HAP-1 (cell line): ENCODE measurements at regions not wholly inside any gene's neighbourhood (a gene's known extent, or its start where the extent isn't known, plus 50 kb on each side); places are given as distances from the start of the nearest gene placed in this dataset.
"Not testable (repeated sequence)": the region's sequence is repeated elsewhere in the genome, so short reads cannot be mapped to it uniquely, and the experiment has no call there.

ENCODE experiments used
- DNase-seq, 2 experiments: peaks; one replicate each; pipeline ENCODE4 v3.0.0-alpha.2; 2016 to 2020; ENCODE audit warnings: low spot score in 2 of 2
- H3K27me3 ChIP-seq: fragments of 250-450 bp; sonication (Bioruptor Pico); 2 replicates; pipeline ENCODE4 v1.5.1; 2020; ENCODE audit warnings: low read depth, mild to moderate bottlenecking, moderate library complexity
- H3K36me3 ChIP-seq: fragments of 250-450 bp; sonication (Bioruptor Pico); replicated peaks from 2 replicates; pipeline ENCODE4 v1.5.1; 2020; ENCODE audit warnings: mild to moderate bottlenecking
- H3K4me1 ChIP-seq: fragments of 250-450 bp; sonication (Bioruptor Pico); 2 replicates; pipeline ENCODE4 v1.5.1; 2020; ENCODE audit warnings: mild to moderate bottlenecking
- H3K4me3 ChIP-seq: fragments of 250-450 bp; sonication (Bioruptor Pico); 2 replicates; pipeline ENCODE4 v1.5.1; 2020; ENCODE audit warnings: mild to moderate bottlenecking, moderate library complexity
- H3K9me3 ChIP-seq: fragments of 250-450 bp; sonication (Bioruptor Pico); 2 replicates; pipeline ENCODE4 v1.5.1; 2020; ENCODE audit warnings: mild to moderate bottlenecking, moderate library complexity
- in situ Hi-C: fragments of 300-500 bp; cut with MboI; formaldehyde crosslinking; loops from 3 replicates; pipeline ENCODE4 v1.14.3; 2020; ENCODE audit warnings: low sequenced_read_pairs, inconsistent platforms, mixed read lengths

DNA sequence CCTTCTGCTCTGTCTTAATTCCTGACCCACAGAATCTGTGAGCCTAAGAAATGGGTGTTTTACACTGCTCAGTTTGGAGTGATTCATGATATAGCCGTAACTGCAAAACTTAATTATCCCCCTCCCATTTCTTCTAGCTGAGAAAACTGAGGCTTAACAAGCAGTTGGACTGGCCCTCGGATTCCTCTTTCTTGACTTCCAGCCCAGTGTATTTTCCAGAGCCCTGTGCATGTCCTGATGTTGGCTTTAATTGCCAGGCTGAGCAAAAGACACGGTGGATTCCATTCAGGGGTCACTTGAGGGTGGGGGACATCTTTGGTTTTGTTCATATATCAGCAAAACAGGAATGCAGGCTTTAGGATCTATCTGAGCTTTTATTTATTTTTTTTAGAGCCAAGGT lies 489.8 kb downstream of the TYW1 start:
- Histone ChIP-seq H3K36me3 (no peaks in the 10 kb centered on the region), H3K4me3 (no peak overlapping the region), H3K4me1 (no peaks in the 10 kb centered on the region), H3K9me3 (no peaks in the 10 kb centered on the region), H3K27me3 (peaks cover 4% of the 10 kb centered on the region; the same call in 1 of the 2 replicates)
- in situ Hi-C loops: no loop called here
- no peak for DNase-seq

DNA sequence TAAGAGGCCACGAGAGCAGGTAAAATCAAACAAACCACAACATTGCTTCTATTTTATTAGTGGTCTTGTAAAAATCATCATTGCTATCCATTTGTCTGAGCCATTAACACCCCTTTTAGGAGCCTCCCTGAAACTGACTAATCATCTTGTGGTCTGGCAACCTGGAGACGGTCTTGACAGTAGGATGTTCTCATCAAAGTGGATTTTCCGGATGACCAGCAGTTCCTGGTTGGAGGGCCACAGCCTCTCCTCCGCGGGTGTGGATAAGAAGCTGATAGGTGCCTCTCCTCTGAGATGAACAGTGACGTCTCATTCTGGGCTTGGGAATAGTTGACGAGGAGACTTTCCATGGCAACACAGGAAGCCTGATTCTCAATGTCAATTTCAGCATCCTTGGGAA lies 490.7 kb downstream of the TYW1 start:
- in situ Hi-C loops: no loop called here
- no peaks in the 10 kb centered on the region for H3K4me1 ChIP-seq
- no peaks in the 10 kb centered on the region for H3K36me3 ChIP-seq
- peaks cover 4% of the 10 kb centered on the region; the same call in 1 of the 2 replicates for H3K27me3 ChIP-seq
- H3K9me3 ChIP-seq: no peaks in the 10 kb centered on the region
- no peak overlapping the region for H3K4me3 ChIP-seq
- DNase-seq: no peak

- Histone ChIP-seq H3K9me3 (no peaks in the 10 kb centered on the region), H3K4me3 (no peak overlapping the region), H3K36me3 (no peaks in the 10 kb centered on the region), H3K4me1 (no peaks in the 10 kb centered on the region), H3K27me3 (peaks cover 4% of the 10 kb centered on the region; the same call in 1 of the 2 replicates)
- in situ Hi-C loops: no loop called here
- DNase-seq: no peak
Measured at GRCh38 chr7:67489881-67490280, 493.2 kb downstream of the TYW1 start.

GRCh38 chr7:67493366-67493765 lies 496.7 kb downstream of the TYW1 start:
- Histone ChIP-seq H3K27me3 (peaks cover under 1% of the 10 kb centered on the region; the same call in 1 of the 2 replicates), H3K4me3 (no peak overlapping the region), H3K4me1 (no peaks in the 10 kb centered on the region), H3K9me3 (no peaks in the 10 kb centered on the region), H3K36me3 (no peaks in the 10 kb centered on the region)
- in situ Hi-C loops: no loop called here
- no peak for DNase-seq

- no peaks in the 10 kb centered on the region for H3K36me3 ChIP-seq
- H3K4me3 ChIP-seq: no peak overlapping the region
- H3K9me3 ChIP-seq: no peaks in the 10 kb centered on the region
- in situ Hi-C loops: no loop called here
- no peaks in the 10 kb centered on the region for H3K27me3 ChIP-seq
- no peaks in the 10 kb centered on the region for H3K4me1 ChIP-seq
- DNase-seq: no peak
Measured at GRCh38 chr7:67496589-67496988, 500.0 kb downstream of the TYW1 start.

- not testable (repeated sequence) for H3K27me3 ChIP-seq
Measured at GRCh38 chr7:67497914-67498313, 501.3 kb downstream of the TYW1 start.

GRCh38 chr7:67502929-67503328 lies 506.3 kb downstream of the TYW1 start:
- no peaks in the 10 kb centered on the region for H3K9me3 ChIP-seq
- in situ Hi-C loops: no loop called here
- H3K27me3 ChIP-seq: no peaks in the 10 kb centered on the region
- H3K4me1 ChIP-seq: no peaks in the 10 kb centered on the region
- no peaks in the 10 kb centered on the region for H3K36me3 ChIP-seq
- DNase-seq: no peak
- H3K4me3 ChIP-seq: no peak overlapping the region

More at GRCh38 chr7:67497914-67498313, 501.3 kb downstream of the TYW1 start:
- DNase-seq, H3K9me3 ChIP-seq, H3K4me1 ChIP-seq, H3K4me3 ChIP-seq, in situ Hi-C loops, H3K36me3 ChIP-seq: not testable (repeated sequence)

- H3K36me3 ChIP-seq: no peaks in the 10 kb centered on the region
- no peaks in the 10 kb centered on the region for H3K27me3 ChIP-seq
- no peaks in the 10 kb centered on the region for H3K4me1 ChIP-seq
- DNase-seq: no peak
- in situ Hi-C loops: no loop called here
- H3K9me3 ChIP-seq: no peaks in the 10 kb centered on the region
- no peak overlapping the region for H3K4me3 ChIP-seq
Measured at GRCh38 chr7:67505449-67505848, 508.8 kb downstream of the TYW1 start.

GRCh38 chr7:67512481-67512880 lies 515.8 kb downstream of the TYW1 start:
- no peaks in the 10 kb centered on the region for H3K9me3 ChIP-seq
- no peak for DNase-seq
- in situ Hi-C loops: no loop called here

DNA sequence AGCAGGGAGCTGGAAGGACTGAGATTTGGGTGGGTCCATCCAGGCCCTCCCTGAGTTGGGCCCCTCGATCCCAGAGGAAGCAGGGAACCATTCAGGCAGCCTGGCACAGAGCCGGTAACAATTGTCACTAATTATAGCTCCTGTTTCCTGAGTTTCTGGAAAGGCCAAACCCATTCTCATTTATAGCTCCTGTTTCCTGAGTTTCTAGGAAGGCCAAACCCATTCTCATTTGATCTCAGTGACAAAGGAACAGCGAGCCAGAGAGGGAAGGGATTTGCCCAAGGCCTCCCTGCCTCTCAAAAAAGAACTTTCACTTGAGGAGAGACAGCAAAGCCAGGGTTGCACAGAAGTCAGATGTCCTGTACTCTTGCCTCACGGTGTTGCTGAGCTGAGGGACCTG lies 521.9 kb downstream of the TYW1 start:
- no peak for DNase-seq

More at GRCh38 chr7:67512481-67512880, 515.8 kb downstream of the TYW1 start:
- Histone ChIP-seq H3K4me1 (no peaks in the 10 kb centered on the region), H3K36me3 (no peaks in the 10 kb centered on the region), H3K27me3 (no peaks in the 10 kb centered on the region), H3K4me3 (no peak overlapping the region)

DNA sequence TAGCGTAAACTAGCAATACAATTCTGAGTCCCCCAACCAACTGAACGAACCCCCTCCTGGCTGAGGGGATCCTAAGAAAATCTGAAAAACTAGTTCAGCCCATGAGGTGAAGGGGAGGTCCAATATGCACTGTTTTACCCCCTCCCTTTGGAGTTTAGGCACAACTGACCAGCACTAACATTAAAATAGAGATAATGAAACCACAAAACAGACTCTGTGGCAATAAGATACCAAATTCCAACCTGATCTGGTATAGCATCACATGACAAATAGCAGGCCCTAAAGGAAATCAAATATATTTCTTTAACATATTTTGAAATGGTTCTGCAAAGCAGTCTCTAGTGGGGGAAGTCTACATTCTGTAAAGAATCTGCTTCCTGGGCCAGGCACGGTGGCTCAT lies 522.5 kb downstream of the TYW1 start:
- in situ Hi-C loops: no loop called here
- H3K4me1 ChIP-seq: no peaks in the 10 kb centered on the region

More for the DNA sequence above, 521.9 kb downstream of the TYW1 start:
- H3K4me3 ChIP-seq: no peak overlapping the region
- in situ Hi-C loops: no loop called here
- H3K27me3 ChIP-seq: no peaks in the 10 kb centered on the region
- no peaks in the 10 kb centered on the region for H3K4me1 ChIP-seq
- no peaks in the 10 kb centered on the region for H3K36me3 ChIP-seq
- no peaks in the 10 kb centered on the region for H3K9me3 ChIP-seq

DNA sequence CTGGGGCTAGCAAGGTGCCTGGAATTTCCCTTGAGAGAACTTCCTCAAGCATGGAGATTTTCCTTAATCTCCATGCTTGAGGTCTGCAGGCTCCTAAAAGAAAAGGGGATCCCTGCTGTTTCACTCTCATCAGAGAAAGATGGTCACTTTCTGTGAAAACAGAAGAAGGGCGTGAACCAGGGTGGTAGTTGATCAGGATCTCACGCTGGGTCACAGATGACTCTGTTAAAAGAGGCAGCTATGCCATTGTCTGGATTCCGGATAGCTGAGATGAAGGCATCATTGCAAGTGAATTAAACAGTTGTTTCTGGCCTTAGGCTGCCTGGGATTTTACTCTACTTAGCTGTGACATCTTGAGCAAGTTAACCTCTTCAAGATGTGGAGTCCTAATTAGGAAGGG lies 525.9 kb downstream of the TYW1 start:
- DNase-seq: no peak
- no peaks in the 10 kb centered on the region for H3K9me3 ChIP-seq
- in situ Hi-C loops: no loop called here
- no peaks in the 10 kb centered on the region for H3K36me3 ChIP-seq
- no peak overlapping the region for H3K4me3 ChIP-seq
- no peaks in the 10 kb centered on the region for H3K4me1 ChIP-seq
- H3K27me3 ChIP-seq: no peaks in the 10 kb centered on the region

More for the DNA sequence above, 522.5 kb downstream of the TYW1 start:
- no peaks in the 10 kb centered on the region for H3K9me3 ChIP-seq
- no peak for DNase-seq
- H3K27me3 ChIP-seq: no peaks in the 10 kb centered on the region
- H3K36me3 ChIP-seq: no peaks in the 10 kb centered on the region
- no peak overlapping the region for H3K4me3 ChIP-seq

DNA sequence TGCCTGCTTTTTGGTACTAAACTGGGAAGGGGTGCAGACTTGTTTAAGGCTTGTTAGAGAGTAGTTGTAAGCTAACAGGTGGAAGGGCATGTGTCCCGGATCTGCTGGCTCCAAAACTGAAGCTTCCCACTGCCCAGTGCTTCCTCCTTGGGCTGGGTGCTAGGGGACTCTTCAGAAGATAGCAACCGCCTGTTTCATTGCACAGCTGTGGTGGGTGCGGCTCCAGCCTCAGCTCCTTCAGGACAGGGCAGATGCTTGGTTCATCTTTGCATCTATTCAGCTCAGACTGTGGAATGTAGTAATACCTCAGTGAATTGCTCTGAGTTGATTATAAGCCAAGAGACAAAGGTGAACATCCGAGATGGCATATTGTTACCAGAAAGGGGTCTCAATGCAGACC lies 527.1 kb downstream of the TYW1 start:
- Histone ChIP-seq H3K27me3 (no peaks in the 10 kb centered on the region), H3K4me1 (no peaks in the 10 kb centered on the region), H3K4me3 (no peak overlapping the region), H3K36me3 (no peaks in the 10 kb centered on the region), H3K9me3 (no peaks in the 10 kb centered on the region)
- in situ Hi-C loops: no loop called here
- no peak for DNase-seq

GRCh38 chr7:67525588-67525987 lies 529.0 kb downstream of the TYW1 start:
- no peaks in the 10 kb centered on the region for H3K4me1 ChIP-seq
- no peaks in the 10 kb centered on the region for H3K27me3 ChIP-seq
- DNase-seq: peak; percentile 17 to 41
- no peak overlapping the region for H3K4me3 ChIP-seq
- no peaks in the 10 kb centered on the region for H3K9me3 ChIP-seq
- no peaks in the 10 kb centered on the region for H3K36me3 ChIP-seq
- in situ Hi-C loops: no loop called here

DNA sequence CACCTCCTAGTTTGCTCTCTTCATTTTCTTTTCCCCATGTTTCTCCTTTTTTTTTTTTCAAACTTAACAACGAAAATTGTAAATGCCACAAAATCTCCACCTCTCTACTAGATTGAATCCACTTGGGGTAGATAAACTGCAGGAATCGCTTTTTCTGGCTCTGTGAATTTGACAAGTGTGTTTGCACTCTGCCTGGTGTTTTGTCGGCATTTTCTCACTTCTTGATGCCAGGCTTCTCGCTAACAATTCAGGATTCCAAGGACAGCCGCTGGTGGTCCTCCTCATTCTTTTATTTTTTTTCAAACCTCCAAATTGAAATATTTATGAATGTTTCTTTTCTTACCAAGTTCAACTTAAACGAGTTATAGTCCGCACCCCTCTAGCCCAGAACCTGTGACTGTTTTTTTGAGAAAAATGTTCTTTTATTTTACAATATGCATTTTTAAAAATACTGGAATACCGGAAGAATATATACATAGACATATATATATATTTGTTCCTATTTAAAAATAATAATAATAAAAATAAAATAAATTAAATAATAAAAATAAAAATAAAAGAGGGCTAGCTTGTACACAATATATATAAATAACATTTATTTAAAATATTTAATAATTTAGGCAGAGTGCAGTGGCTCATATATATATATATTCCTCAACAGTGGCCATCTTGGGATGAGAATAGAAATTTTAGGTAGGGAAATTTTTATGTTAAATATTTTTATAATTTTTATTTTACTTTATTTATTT lies 538.8 kb downstream of the TYW1 start:
- in situ Hi-C loops: no loop called here
- Histone ChIP-seq H3K27me3 (no peaks in the 10 kb centered on the region), H3K4me1 (no peaks in the 10 kb centered on the region), H3K4me3 (no peak overlapping the region), H3K36me3 (no peaks in the 10 kb centered on the region), H3K9me3 (no peaks in the 10 kb centered on the region)
- DNase-seq: no peak
